ENCODE measurements at regions not wholly inside any gene's neighbourhood (a gene's known extent, or its start where the extent isn't known, plus 50 kb on each side); places are given as distances from the start of the nearest gene placed in this dataset.
"Not testable (repeated sequence)": the region's sequence is repeated elsewhere in the genome, so short reads cannot be mapped to it uniquely, and the experiment has no call there.

- not testable (repeated sequence) for DNase-seq
These were observed 127.9 kb downstream of the ARRDC4 start for GRCh38 chr15:98088307-98088945.

- not testable (repeated sequence) for DNase-seq
These were observed 128.8 kb downstream of the ARRDC4 start for GRCh38 chr15:98089352-98089751.

- DNase-seq = not testable (repeated sequence)
These were observed 137.5 kb downstream of the ARRDC4 start for GRCh38 chr15:98097986-98098385.

GRCh38 chr15:98100606-98101005, 140.1 kb downstream of the ARRDC4 start:
- DNase-seq = not testable (repeated sequence)

GRCh38 chr15:98103570-98103969, 143.1 kb downstream of the ARRDC4 start:
- DNase-seq = no peak

- not testable (repeated sequence) for DNase-seq
These were observed 144.1 kb downstream of the ARRDC4 start for GRCh38 chr15:98104386-98105151.

GRCh38 chr15:98106615-98107194, 146.2 kb downstream of the ARRDC4 start:
- not testable (repeated sequence) for DNase-seq

- no peak for DNase-seq
These were observed 151.3 kb downstream of the ARRDC4 start for GRCh38 chr15:98111806-98112205.

GRCh38 chr15:98113327-98113726, 152.8 kb downstream of the ARRDC4 start:
- no peak for DNase-seq

GRCh38 chr15:98120561-98120960, 160.1 kb downstream of the ARRDC4 start:
- DNase-seq = no peak

GRCh38 chr15:98121536-98121935, 161.0 kb downstream of the ARRDC4 start:
- no peak for DNase-seq

- no peak for DNase-seq
These were observed 161.5 kb downstream of the ARRDC4 start for GRCh38 chr15:98121957-98122356.

GRCh38 chr15:98123297-98123696, 162.8 kb downstream of the ARRDC4 start:
- no peak for DNase-seq

- no peak for DNase-seq
These were observed 163.3 kb downstream of the ARRDC4 start for GRCh38 chr15:98123834-98124233.

- no peak for DNase-seq
These were observed 164.1 kb downstream of the ARRDC4 start for GRCh38 chr15:98124581-98124980.

- no peak for DNase-seq
These were observed 166.0 kb downstream of the ARRDC4 start for GRCh38 chr15:98126326-98127085.

GRCh38 chr15:98127586-98127985, 167.1 kb downstream of the ARRDC4 start:
- no peak for DNase-seq

- DNase-seq = no peak
These were observed 171.4 kb downstream of the ARRDC4 start for GRCh38 chr15:98131924-98132323.

- DNase-seq = no peak
These were observed 174.4 kb downstream of the ARRDC4 start for GRCh38 chr15:98134905-98135304.

- DNase-seq = no peak
These were observed 178.4 kb downstream of the ARRDC4 start for GRCh38 chr15:98138910-98139309.

- no peak for DNase-seq
These were observed 178.8 kb downstream of the ARRDC4 start for GRCh38 chr15:98139337-98139736.

GRCh38 chr15:98142572-98142971, 182.1 kb downstream of the ARRDC4 start:
- DNase-seq = no peak

GRCh38 chr15:98143116-98143515, 182.6 kb downstream of the ARRDC4 start:
- DNase-seq = no peak

All from GF-D8 (cell line).